ENCODE measurements at regions not wholly inside any gene's neighbourhood (a gene's known extent, or its start where the extent isn't known, plus 50 kb on each side); places are given as distances from the start of the nearest gene placed in this dataset.
A peak's percentile ranks its signal among the peaks of the same experiment; 100 is the strongest.
"Not testable (repeated sequence)": the region's sequence is repeated elsewhere in the genome, so short reads cannot be mapped to it uniquely, and the experiment has no call there.

- POLR2A ChIA-PET = no interaction called here
- H3K36me3 Mint-ChIP-seq = peaks cover 0 to 10% (median 0%) of the 10 kb centered on the region in 3 donors
- DNase-seq = no peak
- H3K27me3 Mint-ChIP-seq = peaks cover 2 to 8% (median 4%) of the 10 kb centered on the region in 5 donors
- H3K4me1 Mint-ChIP-seq = no peaks in the 10 kb centered on the region
- H3K4me3 Mint-ChIP-seq = no peak overlapping the region
- no peak for ATAC-seq
- H3K9me3 Mint-ChIP-seq = peaks cover 0 to 15% (median 8%) of the 10 kb centered on the region in 9 donors
- peak overlapping the region in 1 of 10 donors; percentile 57 for H3K27ac Mint-ChIP-seq
Observed at GRCh38 chr6:16035488-16036080, 93.3 kb upstream of the MYLIP start.

DNA sequence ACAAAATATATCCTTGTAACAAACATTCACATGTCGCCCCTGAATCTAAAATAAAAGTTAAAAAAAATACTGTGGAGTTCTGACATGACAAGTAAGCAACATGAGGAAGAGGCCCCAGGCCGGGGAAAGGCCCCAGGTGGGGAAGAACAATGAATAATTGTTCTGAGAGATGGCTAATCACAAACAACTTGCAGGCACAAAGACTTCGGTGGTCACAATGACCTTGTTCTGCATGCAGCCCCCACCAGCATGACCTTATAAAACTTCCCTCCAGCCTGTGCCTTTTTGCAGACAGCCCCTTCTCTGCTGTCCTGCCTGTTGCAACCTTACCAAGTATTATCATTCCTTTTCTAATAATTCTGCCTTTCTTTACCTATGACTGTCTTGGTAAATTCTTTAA lies 95.7 kb upstream of the MYLIP start:
- ATAC-seq = no peak
- Mint-ChIP-seq H3K9me3 (peaks cover 0 to 6% (median 2%) of the 10 kb centered on the region in 9 donors), H3K27ac (no peak overlapping the region), H3K36me3 (peaks cover 0 to 5% (median 0%) of the 10 kb centered on the region in 3 donors), H3K4me1 (no peaks in the 10 kb centered on the region), H3K27me3 (peaks cover 0 to 12% (median 3%) of the 10 kb centered on the region in 5 donors), H3K4me3 (no peak overlapping the region)
- no peak for DNase-seq
- POLR2A ChIA-PET = no interaction called here

- no peak for ATAC-seq
- peaks cover 0 to 12% (median 3%) of the 10 kb centered on the region in 5 donors for H3K27me3 Mint-ChIP-seq
- H3K9me3 Mint-ChIP-seq = peaks cover 0 to 5% (median 0%) of the 10 kb centered on the region in 9 donors
- H3K27ac Mint-ChIP-seq = no peak overlapping the region
- no peaks in the 10 kb centered on the region for H3K4me1 Mint-ChIP-seq
- no peak overlapping the region for H3K4me3 Mint-ChIP-seq
- POLR2A ChIA-PET = no interaction called here
- DNase-seq = no peak
- peaks cover 0 to 4% (median 0%) of the 10 kb centered on the region in 3 donors for H3K36me3 Mint-ChIP-seq
Observed at GRCh38 chr6:16031278-16031981, 97.5 kb upstream of the MYLIP start.

DNA sequence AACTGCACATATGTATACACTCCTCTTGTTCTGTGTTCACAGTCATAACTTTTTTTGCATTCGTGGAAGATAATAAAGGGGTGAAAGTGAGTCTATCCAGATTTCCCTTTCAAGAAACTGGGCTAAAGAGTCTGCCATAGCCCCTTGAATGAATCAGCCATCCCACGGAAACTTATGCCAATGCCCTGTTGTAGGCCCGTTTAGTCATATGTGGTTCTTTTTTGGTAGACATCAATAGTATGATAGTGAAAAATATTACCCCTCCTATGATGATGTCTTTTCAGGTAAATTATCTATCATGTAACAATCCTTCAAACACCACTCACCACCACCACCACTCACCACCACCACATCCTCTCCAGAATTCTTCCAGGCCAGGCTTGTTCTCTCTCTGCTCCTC lies 99.9 kb upstream of the MYLIP start:
- Mint-ChIP-seq H3K9me3 (peaks cover 0 to 5% (median 0%) of the 10 kb centered on the region in 9 donors), H3K4me3 (no peak overlapping the region), H3K36me3 (peaks cover 0 to 4% (median 0%) of the 10 kb centered on the region in 3 donors), H3K4me1 (no peaks in the 10 kb centered on the region), H3K27ac (no peak overlapping the region), H3K27me3 (peaks cover 0 to 12% (median 3%) of the 10 kb centered on the region in 5 donors)
- ATAC-seq = no peak
- DNase-seq = no peak
- POLR2A ChIA-PET = no interaction called here

- H3K4me3 Mint-ChIP-seq = no peak overlapping the region
- no peaks in the 10 kb centered on the region for H3K4me1 Mint-ChIP-seq
- peaks cover 0 to 5% (median 0%) of the 10 kb centered on the region in 9 donors for H3K9me3 Mint-ChIP-seq
- DNase-seq = no peak
- peaks cover 0 to 9% (median 1%) of the 10 kb centered on the region in 3 donors for H3K36me3 Mint-ChIP-seq
- POLR2A ChIA-PET = no interaction called here
- peaks cover 0 to 8% (median 3%) of the 10 kb centered on the region in 5 donors for H3K27me3 Mint-ChIP-seq
- ATAC-seq = no peak
- H3K27ac Mint-ChIP-seq = no peak overlapping the region
Observed at GRCh38 chr6:16020259-16020658, 108.6 kb upstream of the MYLIP start.

- peaks cover 0 to 9% (median 1%) of the 10 kb centered on the region in 3 donors for H3K36me3 Mint-ChIP-seq
- H3K27ac Mint-ChIP-seq = no peak overlapping the region
- no peak for DNase-seq
- H3K9me3 Mint-ChIP-seq = peaks cover 0 to 9% (median 0%) of the 10 kb centered on the region in 9 donors
- peaks cover 0 to 8% (median 3%) of the 10 kb centered on the region in 5 donors for H3K27me3 Mint-ChIP-seq
- POLR2A ChIA-PET = no interaction called here
- ATAC-seq = no peak
- H3K4me3 Mint-ChIP-seq = no peak overlapping the region
- no peaks in the 10 kb centered on the region for H3K4me1 Mint-ChIP-seq
Observed at GRCh38 chr6:16019462-16019861, 109.4 kb upstream of the MYLIP start.

DNA sequence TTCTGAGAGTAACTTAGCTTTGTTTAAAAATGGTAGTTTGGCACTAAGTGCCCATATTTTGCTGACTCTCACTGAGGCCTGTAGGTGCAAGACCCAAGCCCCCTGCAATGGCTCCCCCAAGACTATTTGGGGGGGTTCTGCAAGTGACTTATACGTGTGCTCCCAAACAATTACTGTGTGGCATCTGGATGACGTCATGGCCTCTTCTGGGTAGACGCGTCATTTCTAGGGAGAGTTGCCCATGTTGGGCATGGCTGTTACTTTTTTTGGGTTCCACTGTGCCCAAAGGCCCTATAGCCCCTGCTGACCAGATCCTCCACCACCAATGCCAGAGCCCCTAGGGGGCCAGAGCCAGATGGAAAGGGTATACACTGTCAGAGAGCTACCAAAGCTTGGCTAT lies 110.3 kb upstream of the MYLIP start:
- POLR2A ChIA-PET = no interaction called here
- peaks cover 0 to 9% (median 1%) of the 10 kb centered on the region in 3 donors for H3K36me3 Mint-ChIP-seq
- H3K4me1 Mint-ChIP-seq = no peaks in the 10 kb centered on the region
- peaks cover 0 to 14% (median 2%) of the 10 kb centered on the region in 9 donors for H3K9me3 Mint-ChIP-seq
- ATAC-seq = no peak
- peaks cover 0 to 8% (median 3%) of the 10 kb centered on the region in 5 donors for H3K27me3 Mint-ChIP-seq
- no peak overlapping the region for H3K27ac Mint-ChIP-seq
- DNase-seq = no peak
- H3K4me3 Mint-ChIP-seq = no peak overlapping the region

DNA sequence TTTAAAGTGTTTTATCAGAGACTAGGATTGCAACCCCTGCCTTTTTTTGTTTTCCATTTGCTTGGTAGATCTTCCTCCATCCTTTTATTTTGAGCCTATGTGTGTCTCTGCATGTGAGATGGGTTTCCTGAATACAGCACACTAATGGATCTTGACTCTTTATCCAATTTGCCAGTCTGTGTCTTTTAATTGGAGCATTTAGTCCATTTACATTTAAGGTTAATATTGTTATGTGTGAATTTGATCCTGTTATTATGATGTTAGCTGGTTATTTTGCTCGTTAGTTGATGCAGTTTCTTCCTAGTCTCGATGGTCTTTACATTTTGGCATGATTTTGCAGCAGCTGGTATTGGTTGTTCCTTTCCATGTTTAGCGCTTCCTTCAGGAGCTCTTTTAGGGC lies 114.6 kb upstream of the MYLIP start:
- H3K4me1 Mint-ChIP-seq, H3K27ac Mint-ChIP-seq, H3K27me3 Mint-ChIP-seq, ATAC-seq, DNase-seq, POLR2A ChIA-PET, H3K4me3 Mint-ChIP-seq: not testable (repeated sequence)
- Mint-ChIP-seq H3K9me3 (peaks cover 0 to 19% (median 2%) of the 10 kb centered on the region in 9 donors), H3K36me3 (peaks cover 0 to 14% (median 4%) of the 10 kb centered on the region in 3 donors)

DNA sequence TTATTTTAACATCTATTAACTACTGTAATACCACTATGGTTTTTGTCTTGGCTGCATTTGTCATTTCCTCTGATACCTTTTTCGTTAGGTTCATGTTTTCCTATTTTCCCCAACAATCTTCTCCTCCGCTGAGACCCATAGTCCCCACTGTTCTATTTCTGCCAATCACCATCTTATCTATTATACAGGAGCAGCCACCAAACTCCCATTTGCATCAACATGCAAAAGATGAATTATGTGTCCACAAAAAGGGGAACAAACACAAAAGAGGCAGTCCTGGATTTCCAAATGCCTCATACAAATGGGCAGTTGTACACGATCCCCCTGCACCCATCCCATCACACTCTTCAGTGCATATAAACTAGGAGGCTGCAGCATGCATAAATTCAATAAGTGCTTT lies 121.7 kb upstream of the MYLIP start:
- no peaks in the 10 kb centered on the region for H3K4me1 Mint-ChIP-seq
- H3K9me3 Mint-ChIP-seq = peaks cover 0 to 5% (median 0%) of the 10 kb centered on the region in 9 donors
- H3K4me3 Mint-ChIP-seq = no peak overlapping the region
- H3K27ac Mint-ChIP-seq = no peak overlapping the region
- peaks cover 1 to 14% (median 7%) of the 10 kb centered on the region in 5 donors for H3K27me3 Mint-ChIP-seq
- DNase-seq (no peak), ATAC-seq (no peak)
- peaks cover 0 to 5% (median 3%) of the 10 kb centered on the region in 3 donors for H3K36me3 Mint-ChIP-seq
- POLR2A ChIA-PET = no interaction called here

- DNase-seq (no peak), ATAC-seq (no peak)
- Mint-ChIP-seq H3K27me3 (peaks cover 1 to 14% (median 7%) of the 10 kb centered on the region in 5 donors), H3K9me3 (peaks cover 0 to 5% (median 0%) of the 10 kb centered on the region in 9 donors), H3K36me3 (peaks cover 0 to 5% (median 3%) of the 10 kb centered on the region in 3 donors), H3K4me3 (no peak overlapping the region), H3K27ac (no peak overlapping the region), H3K4me1 (no peaks in the 10 kb centered on the region)
- POLR2A ChIA-PET = no interaction called here
Observed at GRCh38 chr6:16006681-16007080, 122.2 kb upstream of the MYLIP start.

DNA sequence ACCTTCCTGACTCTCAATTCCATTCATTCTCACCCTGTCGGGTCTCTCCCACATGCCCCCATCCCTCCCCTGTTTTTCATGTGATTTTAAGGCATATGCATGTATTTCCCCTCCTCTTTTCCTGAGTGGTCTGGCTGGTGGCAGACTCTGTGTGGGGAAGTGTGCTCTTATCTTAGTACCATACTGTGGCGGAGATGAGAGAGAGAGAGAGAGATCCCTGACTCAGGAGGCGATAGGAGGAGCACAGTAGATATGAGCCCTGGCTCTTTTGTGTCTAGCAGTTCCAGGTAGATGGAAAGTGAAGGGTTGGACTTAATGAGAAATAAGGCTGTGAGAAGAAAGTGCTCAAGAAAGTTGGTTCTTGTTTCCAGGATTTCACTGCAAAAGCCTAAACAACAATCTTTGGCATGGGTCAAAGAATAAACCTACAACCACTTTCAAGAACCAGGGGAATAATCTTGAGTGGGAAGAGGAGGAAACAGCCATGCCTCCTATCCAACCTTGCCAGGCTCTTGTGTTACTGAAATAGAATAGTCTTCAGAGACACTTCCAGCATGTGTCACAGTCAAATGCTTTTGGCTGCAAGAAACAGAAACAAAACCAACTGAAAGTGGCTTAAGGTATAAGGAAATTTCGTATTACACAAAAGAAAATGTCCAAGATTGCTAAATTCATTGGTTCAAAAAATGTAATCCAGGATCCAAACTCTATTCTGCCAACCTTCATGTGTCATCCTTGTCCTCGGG lies 123.8 kb upstream of the MYLIP start:
- Mint-ChIP-seq H3K36me3 (peaks cover 0 to 7% (median 3%) of the 10 kb centered on the region in 3 donors), H3K27ac (no peak overlapping the region), H3K27me3 (peaks cover 1 to 14% (median 7%) of the 10 kb centered on the region in 5 donors), H3K4me1 (no peaks in the 10 kb centered on the region), H3K4me3 (no peak overlapping the region), H3K9me3 (peaks cover 0 to 4% (median 0%) of the 10 kb centered on the region in 9 donors)
- POLR2A ChIA-PET = no interaction called here
- no peak for ATAC-seq
- DNase-seq = no peak

- peaks cover 1 to 14% (median 7%) of the 10 kb centered on the region in 5 donors for H3K27me3 Mint-ChIP-seq
- no peak overlapping the region for H3K4me3 Mint-ChIP-seq
- POLR2A ChIA-PET = no interaction called here
- H3K27ac Mint-ChIP-seq = no peak overlapping the region
- no peaks in the 10 kb centered on the region for H3K4me1 Mint-ChIP-seq
- ATAC-seq = no peak
- DNase-seq = no peak
- H3K36me3 Mint-ChIP-seq = peaks cover 0 to 4% (median 0%) of the 10 kb centered on the region in 3 donors
- H3K9me3 Mint-ChIP-seq = no peaks in the 10 kb centered on the region
Observed at GRCh38 chr6:16003197-16003491, 125.7 kb upstream of the MYLIP start.

Data from naive thymus-derived CD8-positive, alpha-beta T cell (primary cell).